HG03066 (cell line): ENCODE measurements at regions not wholly inside any gene's neighbourhood (a gene's known extent, or its start where the extent isn't known, plus 50 kb on each side); places are given as distances from the start of the nearest gene placed in this dataset.

Experiments used
- ATAC-seq: cut with Tn5 transposase; IDR thresholded peaks from one replicate; pipeline ENCODE4 v1.9.1; 2021; ENCODE audit warnings: low read depth; ENCODE audit not compliant: unreplicated experiment

DNA sequence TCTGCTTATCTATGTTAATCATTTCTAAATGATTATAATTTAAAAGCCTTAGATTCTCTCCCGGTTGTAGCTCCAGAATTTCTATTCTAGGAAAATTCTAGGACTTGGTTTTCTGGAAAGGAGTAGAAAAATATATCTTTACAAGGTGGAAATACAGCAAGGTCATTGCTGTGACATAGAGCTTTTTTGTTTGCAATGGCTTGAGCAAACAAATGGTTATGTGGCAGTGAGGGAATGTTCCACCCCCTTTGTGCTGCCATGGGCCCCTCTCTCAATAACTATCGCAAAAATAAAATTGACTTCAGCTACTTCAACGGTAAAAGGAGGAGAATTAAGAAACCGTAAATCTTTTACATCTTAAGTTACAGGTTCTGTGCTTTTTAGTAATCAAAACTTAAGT lies 517.1 kb downstream of the EPHA3 start:
- no peak for ATAC-seq

DNA sequence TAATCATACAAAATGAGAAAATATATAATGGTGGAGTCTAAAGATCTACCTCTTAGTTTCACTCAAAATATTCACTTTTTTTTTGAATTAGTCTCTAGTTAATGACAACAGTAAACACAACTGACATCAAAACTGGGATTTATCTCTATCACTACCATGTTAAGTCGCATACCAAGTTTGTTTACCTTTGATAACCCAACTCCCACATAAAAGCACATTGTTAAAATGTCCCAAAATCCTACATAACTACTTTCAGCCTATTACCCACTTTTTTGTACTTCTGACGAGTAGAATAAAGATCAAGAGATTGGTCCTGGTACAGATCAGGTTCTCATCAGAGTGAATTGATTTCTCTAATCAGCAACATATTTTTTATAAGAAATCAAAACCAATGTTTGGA lies 518.5 kb downstream of the EPHA3 start:
- ATAC-seq, result no peak

DNA sequence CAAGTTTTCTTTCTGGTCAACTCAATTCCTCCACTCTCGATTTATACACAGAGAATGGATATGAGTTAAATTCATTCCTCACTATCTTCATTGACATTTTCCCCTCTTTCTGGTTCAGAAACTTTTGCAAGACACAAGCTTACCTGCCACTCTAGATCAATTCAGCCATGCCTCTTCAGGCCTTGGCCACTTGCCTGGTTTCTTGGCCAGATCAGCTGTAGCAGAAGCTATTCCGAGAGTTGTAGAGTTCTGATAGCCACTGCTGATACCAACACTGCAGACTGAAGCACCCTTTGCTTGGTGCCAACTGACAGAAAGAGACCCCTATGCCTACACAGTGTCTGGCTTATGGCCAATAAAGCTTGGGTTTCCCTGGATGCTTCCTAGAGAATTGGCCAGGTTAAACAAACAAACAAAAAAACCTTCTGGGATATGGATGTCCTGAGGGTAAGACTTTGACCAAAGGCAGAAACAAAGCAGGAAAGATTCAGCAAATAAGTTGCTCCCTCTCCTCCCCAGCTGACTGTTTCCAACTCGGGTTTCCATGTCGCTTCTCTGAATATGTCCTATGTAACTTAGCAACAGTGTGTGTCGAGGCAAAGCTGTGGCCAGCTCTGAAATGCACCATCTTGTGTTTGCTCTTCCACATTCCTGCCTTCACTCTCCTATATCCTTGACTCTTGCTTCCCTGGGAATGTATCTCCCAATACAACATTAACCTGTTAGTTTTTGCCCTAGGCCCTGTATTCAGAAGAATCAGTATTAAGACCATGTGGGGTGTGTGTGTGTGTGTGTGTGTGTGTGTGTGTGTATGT lies 521.6 kb downstream of the EPHA3 start:
- ATAC-seq, result no peak

DNA sequence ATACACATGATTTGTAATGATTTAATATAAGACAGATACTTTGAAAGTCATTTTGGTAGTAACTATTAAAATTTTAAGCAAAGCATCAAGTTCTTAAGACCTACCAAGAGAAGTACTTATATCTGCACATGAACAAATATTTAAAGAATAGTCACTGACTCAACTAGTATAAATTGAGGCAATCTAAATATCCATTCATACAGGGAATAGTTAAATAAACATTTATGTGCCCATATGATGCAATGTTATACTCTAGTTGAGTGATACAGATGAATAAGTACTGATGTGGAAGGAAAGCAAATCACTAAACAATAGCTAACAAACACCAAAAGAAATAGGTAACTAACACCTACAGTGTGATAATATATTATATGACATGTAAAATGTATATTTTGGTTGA lies 527.7 kb downstream of the EPHA3 start:
- ATAC-seq, result no peak

DNA sequence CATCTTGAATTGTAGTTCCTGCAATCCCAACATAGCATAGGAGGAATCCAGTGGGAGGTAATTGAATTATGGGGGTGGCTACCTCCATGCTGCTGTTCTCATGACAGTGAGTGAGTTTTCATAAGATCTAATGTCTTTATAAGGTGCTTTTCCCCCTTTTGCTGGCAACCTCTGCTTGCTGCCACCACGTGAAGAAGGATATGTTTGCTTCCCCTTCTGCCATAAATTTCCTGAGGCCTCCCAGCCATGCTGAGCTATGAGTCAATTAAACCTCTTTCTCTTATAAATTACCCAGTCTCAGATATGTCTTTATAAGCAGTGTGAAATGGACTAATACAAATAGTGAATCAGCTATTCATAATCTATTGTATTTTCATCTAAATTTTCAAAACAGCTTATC lies 537.3 kb downstream of the EPHA3 start:
- ATAC-seq, result no peak

DNA sequence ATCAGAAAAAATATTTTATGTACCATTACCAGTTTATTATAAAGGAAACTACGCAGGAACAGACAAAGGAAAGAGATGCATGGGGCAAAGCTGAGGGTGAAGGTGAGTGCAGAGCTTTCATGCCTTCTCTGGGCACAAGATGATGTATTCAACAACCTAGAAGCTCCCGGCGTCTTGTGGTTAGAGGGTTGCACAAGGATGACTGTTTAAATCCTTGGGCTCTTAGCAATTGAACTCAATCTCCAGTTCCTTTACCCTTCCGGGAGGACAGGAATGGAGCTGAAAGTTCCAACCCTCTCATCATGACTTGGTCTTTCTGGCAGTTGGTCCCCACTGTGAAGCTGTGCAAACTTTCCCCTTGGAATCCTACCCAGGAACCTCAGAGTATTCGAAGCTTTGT lies 542.0 kb downstream of the EPHA3 start:
- no peak for ATAC-seq

DNA sequence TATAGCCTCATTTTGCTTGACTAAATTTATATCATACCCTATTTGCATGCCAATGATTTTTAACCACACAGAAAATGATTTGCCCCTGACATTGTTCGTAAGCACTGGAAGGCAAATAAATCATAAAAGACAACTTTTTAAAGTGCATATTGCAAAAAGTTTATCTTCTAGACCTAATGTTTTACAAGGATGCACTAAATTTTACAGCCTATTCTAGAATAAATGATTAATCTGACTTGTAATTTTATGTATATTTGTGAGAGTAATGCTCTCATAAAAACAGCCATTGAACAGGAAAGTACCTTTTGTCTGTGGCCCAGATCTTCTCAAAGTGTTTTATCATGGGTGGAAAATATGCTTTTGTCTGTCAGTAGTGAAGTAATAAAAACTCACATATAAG lies 546.6 kb downstream of the EPHA3 start:
- ATAC-seq, result no peak

DNA sequence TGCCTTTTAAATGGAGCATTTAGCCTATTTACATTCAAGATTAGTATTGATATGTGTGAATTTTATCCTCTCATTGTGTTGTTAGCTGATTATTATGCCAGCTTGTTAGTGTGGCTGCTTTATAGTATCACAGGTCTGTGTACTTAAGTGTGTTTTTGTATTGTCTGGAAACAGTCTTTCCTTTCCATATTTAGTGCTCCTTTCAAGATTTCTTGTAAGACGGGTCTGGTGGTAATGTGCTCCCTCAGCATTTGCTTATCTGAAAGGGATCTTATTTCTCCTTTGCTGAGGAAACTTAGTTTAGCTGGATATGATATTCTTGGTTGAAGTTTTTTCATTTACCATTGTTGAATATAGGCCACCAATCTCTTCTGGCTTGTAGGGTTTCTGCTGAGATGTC lies 549.0 kb downstream of the EPHA3 start:
- ATAC-seq, result no peak

DNA sequence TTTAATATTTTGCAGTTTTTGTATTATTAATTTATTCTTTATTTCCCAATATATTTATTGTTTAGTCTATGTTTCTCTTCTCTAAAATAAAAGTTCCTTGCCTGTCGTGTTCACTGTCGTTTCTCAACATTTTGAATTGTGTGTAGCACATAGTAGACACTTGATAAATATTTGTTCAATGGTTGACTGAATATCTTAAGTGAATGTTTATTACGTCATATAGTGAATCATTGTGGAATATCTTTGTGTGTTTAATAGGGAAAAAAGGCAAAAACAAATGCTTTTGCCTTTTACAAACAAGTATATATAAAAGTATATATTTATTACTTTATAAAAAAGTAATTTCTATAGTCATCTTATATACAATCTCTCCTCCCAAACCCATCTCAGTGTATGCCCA lies 572.3 kb downstream of the EPHA3 start:
- no peak for ATAC-seq

DNA sequence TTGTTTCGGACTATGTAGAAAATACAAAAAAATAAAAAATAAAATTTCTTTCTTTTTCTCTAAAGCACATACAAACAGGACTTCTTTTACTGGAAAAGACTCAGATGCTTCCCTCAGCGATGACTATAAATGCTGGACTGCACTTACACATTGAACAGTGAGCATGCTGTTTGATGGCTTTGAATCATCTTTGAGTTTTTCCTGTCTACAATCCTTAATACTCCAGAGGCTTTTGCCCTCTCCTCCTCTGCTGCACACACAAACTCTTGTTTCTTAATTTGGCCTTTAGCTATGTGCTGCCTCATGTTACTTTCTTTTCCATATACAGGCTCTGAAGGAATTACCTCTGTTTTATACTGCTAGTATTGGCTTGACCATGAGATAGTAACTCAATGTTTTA lies 575.1 kb downstream of the EPHA3 start:
- ATAC-seq, result no peak

DNA sequence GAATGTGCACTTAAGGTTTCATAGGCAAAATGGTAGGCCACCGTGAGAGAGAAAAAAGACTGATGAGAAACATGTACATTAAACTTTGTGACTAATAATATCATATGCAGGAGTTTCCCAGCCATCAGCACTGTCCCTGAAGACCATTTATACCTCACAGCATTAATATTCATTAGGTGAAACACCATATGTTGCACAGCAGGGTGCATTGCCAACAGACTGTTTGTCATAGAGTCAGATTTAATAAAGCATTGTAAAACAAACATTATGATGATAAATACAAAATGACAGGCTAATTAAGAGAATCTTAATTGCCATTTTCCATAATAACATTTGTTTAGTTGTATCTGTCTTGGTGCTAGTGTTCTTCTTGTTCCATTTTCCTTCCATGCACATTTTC lies 578.3 kb downstream of the EPHA3 start:
- no peak for ATAC-seq

DNA sequence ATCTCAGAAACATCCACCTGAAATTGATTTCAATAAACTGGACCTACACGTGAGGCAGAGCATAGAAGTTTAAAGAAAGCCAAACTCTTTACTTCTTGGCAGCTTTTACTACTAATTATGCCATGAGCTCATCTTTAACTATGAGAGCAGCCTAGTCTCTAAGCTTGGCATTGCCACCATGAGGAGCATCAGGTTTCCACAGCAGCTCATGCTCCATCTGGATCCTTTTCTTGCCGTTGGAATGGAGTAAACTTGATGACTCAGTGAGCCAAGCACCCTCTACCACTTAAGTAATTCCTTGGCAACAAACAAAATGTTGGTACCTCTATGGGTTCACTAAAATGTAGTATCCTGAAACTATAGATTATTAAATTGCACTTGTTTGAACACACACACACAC lies 583.2 kb downstream of the EPHA3 start:
- ATAC-seq, result no peak

DNA sequence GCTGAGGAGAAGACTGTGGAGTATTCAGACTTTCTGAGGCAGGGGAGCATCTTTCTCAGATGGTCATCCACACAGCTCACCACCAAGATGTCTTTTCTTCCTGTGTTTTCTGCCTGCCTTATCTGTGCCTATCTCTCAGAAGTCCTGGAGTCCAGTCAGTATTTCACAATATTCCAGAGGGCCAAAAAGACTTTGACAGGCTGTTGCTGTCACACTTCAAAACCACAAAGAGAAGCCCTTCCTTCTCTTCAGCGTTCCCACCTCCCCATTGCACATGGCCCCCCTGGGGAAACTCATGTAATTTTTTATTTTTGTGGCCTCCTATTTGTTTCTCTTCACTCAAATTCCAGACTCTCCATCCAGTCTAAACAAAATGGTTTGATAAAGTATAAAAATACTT lies 585.2 kb downstream of the EPHA3 start:
- ATAC-seq, result no peak

DNA sequence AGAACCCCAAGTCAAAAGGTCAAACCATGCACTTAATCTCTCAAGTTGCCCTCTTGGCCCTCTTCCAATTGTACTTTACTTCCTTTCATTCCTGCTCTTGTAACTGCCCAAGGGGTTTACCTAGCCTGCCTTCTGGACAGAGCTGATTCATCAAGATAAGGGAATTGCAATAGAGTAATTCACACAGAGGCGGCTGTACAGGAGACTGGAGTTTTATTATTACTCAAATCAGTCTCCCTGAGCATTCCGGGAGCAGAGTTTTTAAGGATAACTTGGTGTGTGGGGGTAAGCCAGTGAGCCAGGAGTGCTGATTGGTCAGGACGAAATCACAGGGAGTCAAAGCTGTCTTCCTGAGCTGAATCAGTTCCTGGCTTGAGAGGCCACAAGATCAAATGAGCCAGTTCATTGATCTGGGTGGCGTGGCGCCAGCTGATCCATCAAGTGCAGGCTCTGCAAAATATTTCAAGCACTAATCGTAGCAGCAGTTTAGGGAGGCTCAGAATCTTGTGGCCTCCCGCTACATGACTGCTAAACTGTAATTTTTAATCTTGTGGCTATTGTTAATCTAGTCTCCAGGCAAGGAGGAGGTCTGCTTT lies 590.0 kb downstream of the EPHA3 start:
- ATAC-seq, result no peak

DNA sequence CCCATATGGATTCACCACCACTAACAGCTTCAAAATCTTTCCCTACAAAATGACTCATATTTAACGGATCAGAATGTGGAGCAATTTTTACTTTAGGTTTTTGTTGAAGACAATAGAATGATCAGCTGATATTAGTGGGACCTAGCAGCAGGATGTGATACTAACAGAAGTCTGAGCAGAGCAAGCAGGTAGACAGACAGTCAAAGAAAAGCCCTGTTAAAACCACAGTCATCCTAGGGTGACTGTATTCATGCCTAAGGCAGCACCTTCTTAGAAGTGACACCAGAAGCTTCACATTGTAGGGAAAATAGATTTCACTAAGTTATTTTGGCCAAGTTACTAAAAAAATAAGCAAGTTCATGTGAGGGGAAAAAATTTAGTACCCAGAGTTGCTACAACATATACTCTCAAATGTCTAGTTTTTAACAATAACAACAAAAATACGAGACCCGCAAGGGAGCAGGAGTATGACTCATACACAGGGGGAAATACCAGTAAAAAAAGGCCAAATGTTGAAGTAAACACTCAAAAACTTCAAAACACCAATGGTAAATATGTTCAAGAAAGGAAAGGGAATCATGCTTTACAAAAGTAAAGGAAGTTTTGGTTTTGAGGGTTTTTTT lies 590.9 kb downstream of the EPHA3 start:
- ATAC-seq, result no peak

DNA sequence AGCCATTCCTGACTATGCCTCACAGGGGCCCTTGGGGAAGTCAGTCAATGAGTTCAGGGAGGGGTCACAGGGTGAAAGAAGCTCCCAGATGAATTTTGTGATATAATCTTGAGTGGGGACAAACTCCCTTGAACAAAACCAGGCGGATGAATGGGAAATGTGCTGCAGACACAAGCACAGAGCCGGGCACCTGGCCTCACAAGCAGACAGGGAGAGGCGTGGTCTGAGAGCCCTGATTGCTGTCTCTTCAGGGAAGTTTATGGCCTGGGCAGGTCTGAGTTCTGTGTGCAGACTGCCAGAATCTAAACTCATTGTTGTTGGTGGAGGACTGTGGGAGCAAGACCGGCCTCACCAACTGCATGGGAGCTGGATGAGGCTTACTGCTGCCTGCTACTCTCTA lies 591.8 kb downstream of the EPHA3 start:
- no peak for ATAC-seq

DNA sequence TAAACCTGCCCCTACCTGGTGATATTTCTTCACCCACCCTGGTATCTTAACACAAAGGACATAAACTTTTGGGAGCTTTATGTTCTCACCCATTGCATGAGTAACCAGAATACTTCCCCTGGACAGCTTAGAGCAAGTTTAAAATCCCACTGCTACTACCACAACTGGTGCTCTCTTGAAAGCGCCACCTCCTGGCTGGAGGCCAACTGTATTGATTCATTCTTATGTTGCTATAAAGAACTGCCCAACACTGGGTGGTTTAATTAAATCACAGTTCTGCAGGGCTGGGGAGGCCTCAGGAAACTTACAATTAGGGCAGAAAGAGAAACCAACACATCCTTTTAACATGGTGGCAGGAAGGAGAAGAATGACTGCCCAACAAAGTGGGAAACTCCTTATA lies 592.4 kb downstream of the EPHA3 start:
- no peak for ATAC-seq

DNA sequence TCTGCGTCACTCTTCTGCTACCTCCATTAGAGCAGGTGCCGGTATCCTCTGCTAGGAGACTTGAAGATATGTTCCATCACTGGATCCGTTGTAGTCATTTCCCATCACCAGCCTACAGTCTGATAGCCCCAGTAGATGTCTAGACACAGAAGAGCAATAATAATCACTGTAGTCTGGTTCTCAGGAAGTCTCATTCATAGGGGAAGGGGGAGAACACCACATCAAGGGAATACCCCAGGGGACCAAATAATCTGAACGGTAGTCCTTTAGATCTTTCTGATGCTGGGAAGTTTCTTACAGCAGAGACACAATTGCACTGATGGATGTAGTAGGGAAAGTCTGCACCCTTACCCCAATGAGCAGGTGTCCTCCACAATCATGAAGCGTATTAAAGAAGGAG lies 595.0 kb downstream of the EPHA3 start:
- no peak for ATAC-seq

DNA sequence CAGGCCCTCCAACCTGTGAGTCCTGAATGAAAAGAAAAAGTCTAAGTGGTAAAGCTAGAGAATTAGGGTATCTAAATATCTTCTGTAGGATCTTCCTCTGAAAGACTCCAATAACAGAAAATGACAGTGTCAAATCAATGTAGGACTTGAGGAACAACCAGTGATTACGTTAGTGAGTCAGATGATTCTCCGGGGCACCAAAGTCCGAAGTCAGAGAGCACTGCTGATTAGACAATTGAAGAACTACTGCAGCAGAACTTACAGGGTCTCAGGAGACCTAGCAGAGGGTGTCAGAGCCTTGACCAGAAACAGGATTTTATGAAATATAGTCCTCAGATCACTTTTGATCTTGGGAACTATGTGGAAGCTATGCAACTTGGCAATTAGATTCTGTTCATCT lies 605.8 kb downstream of the EPHA3 start:
- no peak for ATAC-seq

DNA sequence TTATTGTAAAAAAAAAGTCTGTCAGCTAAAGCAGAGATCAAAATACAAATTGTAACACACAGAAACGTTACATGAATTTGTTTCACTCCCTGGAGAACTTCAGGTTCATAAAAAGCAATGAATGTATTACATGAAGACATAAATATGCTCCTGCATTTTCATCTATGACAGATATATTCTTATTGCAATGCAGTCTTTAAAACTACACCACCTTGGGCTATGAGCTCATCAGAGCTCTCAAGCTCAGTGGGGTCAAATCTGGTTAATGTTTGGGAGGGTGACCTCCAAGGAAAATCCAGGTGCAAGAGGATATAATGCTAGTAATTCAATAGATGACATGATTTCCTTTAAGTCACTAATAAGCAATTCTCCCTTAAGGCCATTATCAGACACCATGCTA lies 606.8 kb downstream of the EPHA3 start:
- no peak for ATAC-seq

DNA sequence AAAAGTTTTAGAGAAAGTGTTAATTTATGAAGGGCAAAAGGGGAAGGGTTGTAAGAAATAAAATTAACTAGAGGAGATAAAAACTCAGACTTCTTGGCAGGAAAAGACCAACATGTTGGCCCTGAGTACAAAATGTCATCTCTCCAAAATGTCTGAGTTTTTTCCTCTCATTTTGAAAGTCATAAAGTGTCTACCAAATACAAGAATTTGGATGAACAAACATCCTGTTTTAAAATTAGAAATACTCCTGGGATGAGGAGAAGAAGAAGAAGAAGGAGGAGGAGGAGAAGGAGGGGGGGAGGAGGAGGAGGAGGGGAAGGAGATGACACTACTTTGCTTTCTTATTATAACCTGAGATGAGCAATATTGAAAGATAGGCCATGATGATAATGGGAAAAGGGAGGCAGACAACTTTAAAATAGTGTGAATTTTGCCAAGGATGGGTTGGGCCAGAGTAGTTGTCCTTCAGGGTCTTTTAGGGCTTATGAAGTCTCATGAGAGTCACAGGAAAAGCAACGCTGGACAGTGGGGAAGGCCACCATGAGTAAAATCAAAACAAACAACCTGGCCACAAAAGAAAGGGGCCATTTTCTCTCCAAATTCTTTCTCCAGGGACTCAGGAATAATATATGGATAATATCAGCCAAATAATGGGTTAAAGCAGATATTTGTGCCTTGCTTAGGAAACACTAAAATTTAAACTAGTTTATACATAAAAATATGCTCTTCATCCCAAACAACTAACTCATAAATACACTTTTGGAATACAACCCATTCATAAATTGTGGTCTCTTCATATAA lies 632.9 kb downstream of the EPHA3 start:
- no peak for ATAC-seq

DNA sequence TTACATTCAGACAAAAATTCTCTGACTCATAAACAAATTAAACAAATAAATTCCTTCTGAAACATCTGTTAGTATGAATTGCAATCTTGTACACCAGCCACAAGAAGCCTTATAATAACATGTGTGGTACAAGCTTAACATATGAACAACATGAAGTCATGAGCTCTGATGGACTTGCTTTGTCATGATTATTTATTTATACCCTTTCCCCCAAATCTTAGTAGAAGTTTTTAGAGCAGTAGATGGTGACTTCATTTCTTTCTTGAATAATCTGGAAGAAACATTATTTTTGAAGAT lies 633.4 kb downstream of the EPHA3 start:
- ATAC-seq, result no peak
